D341Med (cell line): ENCODE measurements at regions not wholly inside any gene's neighbourhood (a gene's known extent, or its start where the extent isn't known, plus 50 kb on each side); places are given as distances from the start of the nearest gene placed in this dataset.
A peak's percentile ranks its signal among the peaks of the same experiment; 100 is the strongest.
"Not testable (repeated sequence)": the region's sequence is repeated elsewhere in the genome, so short reads cannot be mapped to it uniquely, and the experiment has no call there.

Source experiments
- DNase-seq: peaks from one replicate; pipeline ENCODE4 v3.0.0; 2012; ENCODE audit warnings: low spot score

GRCh38 chr5:163950248-163950647 lies 444.8 kb downstream of the MAT2B start:
- no peak for DNase-seq

GRCh38 chr5:163951069-163951468 lies 445.6 kb downstream of the MAT2B start:
- no peak for DNase-seq

- DNase-seq: no peak
Measured at GRCh38 chr5:163953901-163954300, 448.5 kb downstream of the MAT2B start.

GRCh38 chr5:163961230-163961629 lies 455.8 kb downstream of the MAT2B start:
- DNase-seq: not testable (repeated sequence)

- DNase-seq: no peak
Measured at GRCh38 chr5:163963881-163964280, 458.5 kb downstream of the MAT2B start.

- DNase-seq: no peak
Measured at GRCh38 chr5:163964671-163965070, 459.3 kb downstream of the MAT2B start.

GRCh38 chr5:163967268-163967667 lies 461.8 kb downstream of the MAT2B start:
- no peak for DNase-seq

GRCh38 chr5:163968651-163969050 lies 463.2 kb downstream of the MAT2B start:
- DNase-seq: no peak

- no peak for DNase-seq
Measured at GRCh38 chr5:163976696-163977095, 471.3 kb downstream of the MAT2B start.

- DNase-seq: peak; percentile 21
Measured at GRCh38 chr5:163978897-163979296, 473.5 kb downstream of the MAT2B start.

GRCh38 chr5:163988566-163988965 lies 483.1 kb downstream of the MAT2B start:
- DNase-seq: no peak

GRCh38 chr5:163993126-163993525 lies 487.7 kb downstream of the MAT2B start:
- DNase-seq: no peak

GRCh38 chr5:163995206-163995605 lies 489.8 kb downstream of the MAT2B start:
- no peak for DNase-seq

GRCh38 chr5:163997965-163998364 lies 492.5 kb downstream of the MAT2B start:
- no peak for DNase-seq

GRCh38 chr5:164000241-164000640 lies 494.8 kb downstream of the MAT2B start:
- DNase-seq: no peak

- no peak for DNase-seq
Measured at GRCh38 chr5:164000819-164001218, 495.4 kb downstream of the MAT2B start.

- no peak for DNase-seq
Measured at GRCh38 chr5:164002214-164002613, 496.8 kb downstream of the MAT2B start.

- no peak for DNase-seq
Measured at GRCh38 chr5:164002628-164003027, 497.2 kb downstream of the MAT2B start.

GRCh38 chr5:164005071-164005470 lies 499.7 kb downstream of the MAT2B start:
- no peak for DNase-seq

GRCh38 chr5:164007064-164007463 lies 501.6 kb downstream of the MAT2B start:
- DNase-seq: no peak

- no peak for DNase-seq
Measured at GRCh38 chr5:164009621-164010020, 504.2 kb downstream of the MAT2B start.

- DNase-seq: no peak
Measured at GRCh38 chr5:164010900-164011299, 505.5 kb downstream of the MAT2B start.

GRCh38 chr5:164012371-164012770 lies 507.0 kb downstream of the MAT2B start:
- DNase-seq: no peak

GRCh38 chr5:164013077-164013670 lies 507.8 kb downstream of the MAT2B start:
- peak; percentile 34 for DNase-seq

- DNase-seq: no peak
Measured at GRCh38 chr5:164020116-164020515, 514.7 kb downstream of the MAT2B start.
